PC-9 (cell line): ENCODE measurements at regions not wholly inside any gene's neighbourhood (a gene's known extent, or its start where the extent isn't known, plus 50 kb on each side); places are given as distances from the start of the nearest gene placed in this dataset.

ENCODE experiments used
- BruUV-seq: library from RNA; stranded (reverse); fragments of 400-500 nt; replicated peaks from 2 replicates; lab custom pipeline; 2021; lab: Mats Ljungman, UMichigan
- CTCF ChIA-PET: fragments of 300-600 bp; sonication (Branson Sonifier 250); formaldehyde crosslinking; loops from one replicate; lab custom pipeline; 2022; ENCODE audit warnings: antibody characterized with exemption; lab: Charles Lee
- POLR2A ChIA-PET: fragments of 300-600 bp; sonication (Branson Sonifier 250); formaldehyde crosslinking; loops from one replicate; lab custom pipeline; 2022; ENCODE audit warnings: antibody characterized with exemption; ENCODE audit not compliant: unreplicated experiment; lab: Charles Lee
- DNase-seq, 2 experiments: peaks; one replicate each; pipeline versions ENCODE4 v3.0.0 to v3.0.0-alpha.2; 2015 to 2022; ENCODE audit warnings: mixed read lengths in 1 of 2
- H2AFZ ChIP-seq: fragments of 200-600 bp; sonication (generic); 2 replicates; pipeline ENCODE4 v1.8.1; 2017; ENCODE audit warnings: antibody characterized with exemption
- H3F3A ChIP-seq: fragments of 200-600 bp; sonication (generic); 2 replicates; pipeline ENCODE4 v1.8.1; 2017; ENCODE audit warnings: antibody characterized with exemption, mild to moderate bottlenecking, low read depth; ENCODE audit not compliant: insufficient read depth
- H3K27ac ChIP-seq: fragments of 200-600 bp; sonication (generic); 2 replicates; pipeline ENCODE4 v1.6.1; 2016; ENCODE audit warnings: mixed run types
- H3K27me3 ChIP-seq: fragments of 200-600 bp; sonication (generic); 2 replicates; pipeline ENCODE4 v1.6.1; 2016; ENCODE audit warnings: low read depth, mixed run types; ENCODE audit not compliant: insufficient read depth
- H3K36me3 ChIP-seq: fragments of 200-600 bp; sonication (generic); 2 replicates; pipeline ENCODE4 v1.6.1; 2016; ENCODE audit warnings: low read depth, mixed run types
- H3K4me1 ChIP-seq: fragments of 200-600 bp; sonication (generic); replicated peaks from 2 replicates; pipeline ENCODE4 v1.6.1; 2016; ENCODE audit warnings: mixed run types; ENCODE audit not compliant: insufficient read depth
- H3K4me2 ChIP-seq: fragments of 200-600 bp; sonication (generic); 2 replicates; pipeline ENCODE4 v1.6.1; 2017; ENCODE audit warnings: mixed run types
- H3K4me3 ChIP-seq: fragments of 200-600 bp; sonication (generic); 2 replicates; pipeline ENCODE4 v1.6.1; 2016; ENCODE audit warnings: mixed run types
- H3K79me2 ChIP-seq: fragments of 200-600 bp; sonication (generic); 2 replicates; pipeline ENCODE4 v1.6.1; 2017; ENCODE audit warnings: low read depth, mixed run types
- H3K9me2 ChIP-seq: fragments of 200-600 bp; sonication (generic); 2 replicates; pipeline ENCODE4 v1.8.1; 2017; ENCODE audit warnings: mild to moderate bottlenecking; ENCODE audit not compliant: insufficient read depth
- H3K9me3 ChIP-seq: fragments of 200-600 bp; sonication (generic); 2 replicates; pipeline ENCODE4 v1.8.1; 2016; ENCODE audit warnings: low read depth; ENCODE audit not compliant: insufficient read depth
- H4K20me1 ChIP-seq: fragments of 200-600 bp; sonication (generic); 2 replicates; pipeline ENCODE4 v1.8.1; 2017; ENCODE audit not compliant: insufficient read depth
- EZH2 ChIP-seq: fragments of 200-600 bp; sonication (generic); IDR thresholded peaks from 2 replicates; pipeline ENCODE4 v1.8.0; 2017; ENCODE audit warnings: antibody characterized with exemption, low read depth
- intact Hi-C: fragments of 100-400 bp; cut with micrococcal nuclease; formaldehyde crosslinking; loops from one replicate; pipeline ENCODE4 v1.10.0; 2022; ENCODE audit not compliant: unreplicated experiment
- TF ChIP-seq, protein P1 (sequence below): fragments of 200-600 bp; sonication (generic); conservative IDR thresholded peaks from 2 replicates; pipeline ENCODE4 v1.6.1; 2017; ENCODE audit warnings: mixed run types, antibody characterized with exemption, mild to moderate bottlenecking, moderate library complexity

DNA sequence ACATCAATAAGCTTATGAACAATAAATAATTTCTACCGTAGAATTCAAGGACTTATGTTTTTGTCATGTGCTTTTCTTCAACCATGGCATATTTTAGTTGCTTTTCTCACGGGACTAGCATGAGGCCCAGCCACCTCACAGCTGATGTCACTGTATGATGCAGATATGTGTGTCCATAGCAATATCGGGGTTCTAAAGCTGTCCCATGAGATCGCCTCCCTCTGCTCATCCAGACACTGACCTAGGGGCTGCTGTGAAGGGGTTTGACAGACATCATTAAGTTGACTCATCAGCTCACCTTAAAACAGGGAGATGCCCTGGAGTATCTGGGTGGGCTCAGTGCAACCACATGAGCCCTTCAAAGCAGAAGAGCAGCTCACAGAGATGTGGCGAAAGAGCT, 210.3 kb upstream of the AJAP1 start:
- no peak for DNase-seq
- peaks cover 33% of the 10 kb centered on the region for H3K27me3 ChIP-seq
- intact Hi-C loops = no loop called here

DNA sequence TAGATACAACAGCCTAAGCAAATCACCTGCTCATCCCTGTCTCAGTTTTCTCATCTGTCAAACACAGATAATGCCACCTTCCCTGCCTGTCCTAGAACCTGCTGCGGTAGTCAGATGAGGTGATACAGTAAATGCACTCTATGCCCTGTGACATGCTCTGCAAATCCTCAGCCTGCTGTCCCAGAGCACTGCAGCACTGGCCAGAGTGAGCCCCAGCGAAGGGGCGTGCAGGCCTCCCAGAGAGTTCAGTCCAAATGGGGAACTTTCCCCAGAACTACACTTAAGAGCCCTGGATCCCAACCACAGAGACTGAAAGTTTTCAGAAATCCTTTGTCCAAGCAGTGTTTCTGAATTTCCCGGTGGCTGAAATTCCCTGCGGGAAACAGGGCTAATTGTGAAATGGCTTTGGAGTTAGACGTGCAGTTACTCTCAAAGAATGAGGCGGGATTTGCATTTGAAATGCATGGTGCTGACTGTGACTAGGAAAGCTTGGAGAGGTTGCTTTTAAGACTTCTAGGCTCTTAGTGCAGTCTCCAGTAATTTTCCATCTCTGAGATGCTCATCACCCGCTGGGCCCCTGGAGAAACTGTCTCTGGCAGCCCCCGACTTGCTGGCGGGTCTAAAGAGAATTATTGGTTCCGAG, 206.5 kb upstream of the AJAP1 start:
- DNase-seq = no peak
- POLR2A ChIA-PET = no interaction called here
- no TSS peak for BruUV-seq
- Histone ChIP-seq H3K4me1 (no peaks in the 10 kb centered on the region), H3K9me3 (no peaks in the 10 kb centered on the region), H3K27ac (no peak overlapping the region), H3F3A (no peaks in the 10 kb centered on the region), H4K20me1 (no peaks in the 10 kb centered on the region), H3K4me3 (no peak overlapping the region), H3K36me3 (no peaks in the 10 kb centered on the region), H2AFZ (no peak overlapping the region), H3K79me2 (no peaks in the 10 kb centered on the region), H3K27me3 (peaks cover 12% of the 10 kb centered on the region; the same call in 1 of the 2 replicates), H3K9me2 (no peaks in the 10 kb centered on the region), H3K4me2 (no peak overlapping the region)
- TF ChIP-seq, protein P1, sequence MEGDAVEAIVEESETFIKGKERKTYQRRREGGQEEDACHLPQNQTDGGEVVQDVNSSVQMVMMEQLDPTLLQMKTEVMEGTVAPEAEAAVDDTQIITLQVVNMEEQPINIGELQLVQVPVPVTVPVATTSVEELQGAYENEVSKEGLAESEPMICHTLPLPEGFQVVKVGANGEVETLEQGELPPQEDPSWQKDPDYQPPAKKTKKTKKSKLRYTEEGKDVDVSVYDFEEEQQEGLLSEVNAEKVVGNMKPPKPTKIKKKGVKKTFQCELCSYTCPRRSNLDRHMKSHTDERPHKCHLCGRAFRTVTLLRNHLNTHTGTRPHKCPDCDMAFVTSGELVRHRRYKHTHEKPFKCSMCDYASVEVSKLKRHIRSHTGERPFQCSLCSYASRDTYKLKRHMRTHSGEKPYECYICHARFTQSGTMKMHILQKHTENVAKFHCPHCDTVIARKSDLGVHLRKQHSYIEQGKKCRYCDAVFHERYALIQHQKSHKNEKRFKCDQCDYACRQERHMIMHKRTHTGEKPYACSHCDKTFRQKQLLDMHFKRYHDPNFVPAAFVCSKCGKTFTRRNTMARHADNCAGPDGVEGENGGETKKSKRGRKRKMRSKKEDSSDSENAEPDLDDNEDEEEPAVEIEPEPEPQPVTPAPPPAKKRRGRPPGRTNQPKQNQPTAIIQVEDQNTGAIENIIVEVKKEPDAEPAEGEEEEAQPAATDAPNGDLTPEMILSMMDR = no peak
- TF ChIP-seq EZH2 = no peak
- CTCF ChIA-PET = no interaction called here
- intact Hi-C loops = no loop called here

More for the DNA sequence above, 210.3 kb upstream of the AJAP1 start:
- Histone ChIP-seq H3K79me2 (no peaks in the 10 kb centered on the region), H3F3A (no peaks in the 10 kb centered on the region), H3K4me2 (no peak overlapping the region), H2AFZ (no peak overlapping the region), H3K27ac (no peak overlapping the region), H3K9me2 (no peaks in the 10 kb centered on the region), H3K36me3 (no peaks in the 10 kb centered on the region), H4K20me1 (no peaks in the 10 kb centered on the region), H3K9me3 (no peaks in the 10 kb centered on the region), H3K4me1 (no peaks in the 10 kb centered on the region), H3K4me3 (no peak overlapping the region)
- ChIA-PET POLR2A (no interaction called here), CTCF (no interaction called here)
- no TSS peak for BruUV-seq
- TF ChIP-seq, protein P1 = no peak
- TF ChIP-seq EZH2 = no peak

DNA sequence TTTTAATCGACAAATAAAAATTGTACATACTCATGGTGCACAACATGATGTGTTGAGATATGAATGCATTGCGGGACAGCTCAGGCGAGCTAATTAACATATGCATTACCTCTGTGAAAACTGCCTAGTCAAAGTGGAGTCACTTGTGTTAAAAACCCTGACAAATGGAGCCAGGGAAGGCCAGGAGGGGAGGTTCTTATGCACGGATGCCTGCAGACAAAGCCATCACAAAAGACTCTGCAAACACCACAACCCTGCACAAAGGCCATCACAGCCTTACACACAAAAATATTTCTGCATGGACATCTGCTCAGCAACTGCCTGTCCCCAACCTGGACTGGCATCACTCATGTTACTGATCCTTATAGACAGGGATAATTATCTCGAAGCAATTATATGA, 204.4 kb upstream of the AJAP1 start:
- no peaks in the 10 kb centered on the region for H3K79me2 ChIP-seq
- H3K27ac ChIP-seq = no peak overlapping the region
- no peaks in the 10 kb centered on the region for H3K4me1 ChIP-seq
- no peaks in the 10 kb centered on the region for H3K9me3 ChIP-seq
- TF ChIP-seq EZH2 = no peak
- TF ChIP-seq, protein P1 = no peak
- peaks cover 11% of the 10 kb centered on the region; the same call in 1 of the 2 replicates for H3K27me3 ChIP-seq
- no peaks in the 10 kb centered on the region for H3F3A ChIP-seq
- no peaks in the 10 kb centered on the region for H4K20me1 ChIP-seq
- H3K36me3 ChIP-seq = no peaks in the 10 kb centered on the region
- intact Hi-C loops = no loop called here
- no peaks in the 10 kb centered on the region for H3K9me2 ChIP-seq
- CTCF ChIA-PET = no interaction called here
- no peak overlapping the region for H3K4me3 ChIP-seq
- H3K4me2 ChIP-seq = no peak overlapping the region
- H2AFZ ChIP-seq = no peak overlapping the region
- DNase-seq = no peak
- POLR2A ChIA-PET = no interaction called here
- BruUV-seq = no TSS peak
